Tibial nerve (tissue), 4 donors: ENCODE measurements at regions not wholly inside any gene's neighbourhood (a gene's known extent, or its start where the extent isn't known, plus 50 kb on each side); places are given as distances from the start of the nearest gene placed in this dataset.

Experiments
- DNase-seq, 2 donors: peaks; one replicate each; pipeline ENCODE4 v3.0.0-alpha.2; 2019; ENCODE audit warnings: low spot score in 2 of 2
- H3K27ac ChIP-seq, 4 donors: fragments of 200-600 bp; sonication (generic) in 3 of 4; one replicate each; pipeline ENCODE4 v1.5.1; 2017 to 2019; ENCODE audit warnings: mild to moderate bottlenecking in 1 of 4
- H3K27me3 ChIP-seq, 2 donors: fragments of 200-600 bp; sonication (generic) in 1 of 2; one replicate each; pipeline versions ENCODE4 v1.5.1 to v1.6.0; 2017 to 2019
- H3K36me3 ChIP-seq, 3 donors: fragments of 200-600 bp; sonication (generic); one replicate each; pipeline ENCODE4 v1.5.1; 2018 to 2019
- H3K4me1 ChIP-seq, 4 donors: fragments of 200-600 bp; sonication (generic) in 3 of 4; one replicate each; pipeline ENCODE4 v1.5.1; 2017 to 2019
- H3K4me3 ChIP-seq, 4 donors: fragments of 200-600 bp; sonication (generic) in 3 of 4; one replicate each; pipeline ENCODE4 v1.5.1; 2017 to 2019; ENCODE audit warnings: mild to moderate bottlenecking in 1 of 4, moderate library complexity in 1 of 4
- H3K9me3 ChIP-seq, 4 donors: fragments of 200-600 bp; sonication (generic) in 3 of 4; one replicate each; pipeline ENCODE4 v1.5.1; 2017 to 2019
- CTCF ChIP-seq, 5 experiments: fragments of 200-600 bp in 3 of 5; fragments of 450-650 bp in 2 of 5; sonication (generic) in 3 of 5; IDR thresholded peaks; one replicate each; pipeline ENCODE4 v1.5.1; 2016 to 2019; ENCODE audit warnings: antibody characterized with exemption in 5 of 5, mild to moderate bottlenecking in 3 of 5, moderate library complexity in 2 of 5
- EP300 ChIP-seq, 2 donors: sonication (generic); formaldehyde crosslinking; IDR thresholded peaks; one replicate each; pipeline ENCODE4 v1.6.1; 2017; ENCODE audit warnings: antibody characterized with exemption in 2 of 2, mild to moderate bottlenecking in 1 of 2
- POLR2A ChIP-seq, 2 donors: fragments of 450-650 bp; IDR thresholded peaks; one replicate each; pipeline ENCODE4 v1.6.1; 2017; ENCODE audit warnings: antibody characterized with exemption in 2 of 2, mild to moderate bottlenecking in 2 of 2, moderate library complexity in 2 of 2
- WGBS, 2 donors: methylation state at CpG; one replicate each; pipeline ENCODE4 v1.1.5; 2018; 5-methylcytosine and 5-hydroxymethylcytosine counted together

GRCh38 chr4:177853229-177853628 lies 411.0 kb upstream of the AGA start:
- DNase-seq = no peak
- Histone ChIP-seq H3K27me3 (no peaks in the 10 kb centered on the region), H3K36me3 (no peaks in the 10 kb centered on the region), H3K9me3 (peaks cover 0 to 12% (median 0%) of the 10 kb centered on the region in 4 donors), H3K4me1 (no peaks in the 10 kb centered on the region), H3K27ac (no peak overlapping the region), H3K4me3 (no peak overlapping the region)
- TF ChIP-seq EP300 (IDR thresholded peaks at IDR 0.05) (no peak), CTCF (IDR thresholded peaks at IDR 0.05) (no peak), POLR2A (IDR thresholded peaks at IDR 0.05) (no peak)
- 86 to 92% methylated on average over 8 of the region's 8 CpGs for WGBS, 2 donors

GRCh38 chr4:177855507-177856197 lies 413.4 kb upstream of the AGA start:
- WGBS, 2 donors = 59 to 62% methylated on average over 5 of the region's 5 CpGs
- no peaks in the 10 kb centered on the region for H3K36me3 ChIP-seq
- no peak overlapping the region for H3K4me3 ChIP-seq
- H3K9me3 ChIP-seq = no peaks in the 10 kb centered on the region
- H3K27me3 ChIP-seq = no peaks in the 10 kb centered on the region
- no peak for DNase-seq
- H3K4me1 ChIP-seq = no peaks in the 10 kb centered on the region
- no peak overlapping the region for H3K27ac ChIP-seq
- TF ChIP-seq POLR2A (IDR thresholded peaks at IDR 0.05) (no peak), EP300 (IDR thresholded peaks at IDR 0.05) (no peak), CTCF (IDR thresholded peaks at IDR 0.05) (no peak)

- Histone ChIP-seq H3K27ac (no peak overlapping the region), H3K4me3 (no peak overlapping the region), H3K4me1 (no peaks in the 10 kb centered on the region), H3K27me3 (no peaks in the 10 kb centered on the region), H3K9me3 (no peaks in the 10 kb centered on the region), H3K36me3 (no peaks in the 10 kb centered on the region)
- no peak for TF ChIP-seq CTCF (IDR thresholded peaks at IDR 0.05)
- TF ChIP-seq EP300 (IDR thresholded peaks at IDR 0.05) = no peak
- TF ChIP-seq POLR2A (IDR thresholded peaks at IDR 0.05) = no peak
- no peak for DNase-seq
These were observed 417.9 kb upstream of the AGA start for GRCh38 chr4:177860171-177860570.

- H3K27me3 ChIP-seq = no peaks in the 10 kb centered on the region
- no peak for DNase-seq
- H3K4me3 ChIP-seq = no peak overlapping the region
- 93 to 97% methylated on average over 14 to 18 of the region's 18 CpGs for WGBS, 2 donors
- H3K9me3 ChIP-seq = no peaks in the 10 kb centered on the region
- TF ChIP-seq CTCF (IDR thresholded peaks at IDR 0.05) = no peak
- no peak for TF ChIP-seq EP300 (IDR thresholded peaks at IDR 0.05)
- no peak for TF ChIP-seq POLR2A (IDR thresholded peaks at IDR 0.05)
- H3K36me3 ChIP-seq = no peaks in the 10 kb centered on the region
- no peaks in the 10 kb centered on the region for H3K4me1 ChIP-seq
- no peak overlapping the region for H3K27ac ChIP-seq
These were observed 419.4 kb upstream of the AGA start for GRCh38 chr4:177861551-177862094.

- no peak for DNase-seq
- no peaks in the 10 kb centered on the region for H3K27me3 ChIP-seq
- WGBS, 2 donors = 91 to 95% methylated on average over 16 of the region's 19 CpGs
These were observed 420.4 kb upstream of the AGA start for GRCh38 chr4:177862541-177863176.

More at GRCh38 chr4:177862541-177863176, 420.4 kb upstream of the AGA start:
- H3K9me3 ChIP-seq = no peaks in the 10 kb centered on the region
- H3K4me1 ChIP-seq = no peaks in the 10 kb centered on the region
- no peaks in the 10 kb centered on the region for H3K36me3 ChIP-seq
- TF ChIP-seq EP300 (IDR thresholded peaks at IDR 0.05) = no peak
- TF ChIP-seq CTCF (IDR thresholded peaks at IDR 0.05) = no peak
- TF ChIP-seq POLR2A (IDR thresholded peaks at IDR 0.05) = no peak
- no peak overlapping the region for H3K4me3 ChIP-seq
- H3K27ac ChIP-seq = no peak overlapping the region
